Rectal smooth muscle tissue (tissue), 1 donor: ENCODE measurements at regions not wholly inside any gene's neighbourhood (a gene's known extent, or its start where the extent isn't known, plus 50 kb on each side); places are given as distances from the start of the nearest gene placed in this dataset.
"Not testable (repeated sequence)": the region's sequence is repeated elsewhere in the genome, so short reads cannot be mapped to it uniquely, and the experiment has no call there.

ENCODE experiments used
- H3K27ac ChIP-seq: one replicate; pipeline ENCODE4 v1.7.0; 2013; ENCODE audit warnings: low read depth, low read length, inconsistent platforms
- H3K27me3 ChIP-seq: one replicate; pipeline ENCODE4 v1.7.0; 2013; ENCODE audit warnings: low read length; ENCODE audit not compliant: control insufficient read depth, insufficient read depth
- H3K36me3 ChIP-seq: one replicate; pipeline ENCODE4 v1.7.0; 2013; ENCODE audit warnings: low read length; ENCODE audit not compliant: control insufficient read depth, insufficient read depth
- H3K4me1 ChIP-seq: one replicate; pipeline ENCODE4 v1.7.0; 2013; ENCODE audit warnings: low read length; ENCODE audit not compliant: control insufficient read depth, insufficient read depth
- H3K4me3 ChIP-seq: one replicate; pipeline ENCODE4 v1.7.0; 2013; ENCODE audit warnings: low read length
- H3K9ac ChIP-seq: one replicate; pipeline ENCODE4 v1.7.0; 2013; ENCODE audit warnings: low read length

DNA sequence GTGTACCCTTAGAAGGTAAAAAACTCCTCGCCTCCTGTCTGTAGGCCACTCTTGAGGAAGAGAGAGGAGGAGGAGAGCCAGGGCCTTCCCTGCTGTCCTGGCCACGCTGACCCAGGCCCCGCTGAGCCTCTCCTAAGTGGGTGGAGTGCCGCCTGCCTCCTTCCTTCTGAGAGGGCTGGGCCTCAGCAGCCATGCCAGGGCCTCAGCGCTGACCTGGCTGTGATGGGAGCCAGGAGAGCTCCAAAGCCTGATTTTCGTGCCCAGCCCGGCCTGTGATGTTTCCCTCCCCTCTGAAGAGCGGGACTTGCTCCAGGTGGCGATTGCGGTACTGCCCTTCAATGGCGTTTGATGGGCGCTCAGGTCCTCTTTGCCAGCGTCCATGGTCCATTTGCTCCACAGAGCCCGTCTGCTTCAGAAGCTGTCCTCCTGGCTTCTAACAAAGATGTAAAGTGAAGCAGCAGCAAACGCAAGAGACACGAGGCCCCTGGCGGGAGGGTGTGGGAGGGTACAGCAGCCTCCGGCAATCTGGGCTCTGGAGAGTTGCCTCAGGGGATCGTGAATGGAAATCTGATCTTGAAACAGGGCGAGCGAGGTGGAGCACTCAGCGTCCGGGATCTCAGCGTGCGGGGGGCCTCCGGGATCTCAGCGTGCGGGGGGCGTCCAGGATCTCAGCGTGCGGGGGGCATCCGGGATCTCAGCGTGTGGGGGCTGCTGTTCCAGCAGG is 93.5 kb downstream of the NPIPB11 start:
- Histone ChIP-seq H3K27ac (no peak overlapping the region), H3K27me3 (no peaks in the 10 kb centered on the region), H3K4me3 (no peak overlapping the region), H3K4me1 (no peaks in the 10 kb centered on the region), H3K36me3 (no peaks in the 10 kb centered on the region), H3K9ac (no peak overlapping the region)

DNA sequence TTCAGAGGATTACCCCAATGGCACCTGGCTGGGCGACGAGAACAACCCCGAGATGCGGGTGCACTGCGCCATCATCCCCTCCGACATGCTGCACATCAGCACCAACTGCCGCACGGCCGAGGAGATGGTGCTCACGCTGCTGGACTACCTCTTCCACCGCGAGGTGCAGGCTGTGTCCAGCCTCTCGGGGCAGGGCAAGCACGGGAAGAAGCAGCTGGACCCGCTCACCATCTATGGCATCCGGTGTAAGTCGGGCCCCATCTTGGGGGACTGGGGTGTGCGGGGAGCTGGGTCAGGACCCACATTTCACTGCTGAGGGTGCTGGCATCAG is 94.2 kb downstream of the NPIPB11 start:
- H3K9ac ChIP-seq, H3K36me3 ChIP-seq, H3K4me3 ChIP-seq, H3K27ac ChIP-seq, H3K4me1 ChIP-seq, H3K27me3 ChIP-seq: not testable (repeated sequence)

DNA sequence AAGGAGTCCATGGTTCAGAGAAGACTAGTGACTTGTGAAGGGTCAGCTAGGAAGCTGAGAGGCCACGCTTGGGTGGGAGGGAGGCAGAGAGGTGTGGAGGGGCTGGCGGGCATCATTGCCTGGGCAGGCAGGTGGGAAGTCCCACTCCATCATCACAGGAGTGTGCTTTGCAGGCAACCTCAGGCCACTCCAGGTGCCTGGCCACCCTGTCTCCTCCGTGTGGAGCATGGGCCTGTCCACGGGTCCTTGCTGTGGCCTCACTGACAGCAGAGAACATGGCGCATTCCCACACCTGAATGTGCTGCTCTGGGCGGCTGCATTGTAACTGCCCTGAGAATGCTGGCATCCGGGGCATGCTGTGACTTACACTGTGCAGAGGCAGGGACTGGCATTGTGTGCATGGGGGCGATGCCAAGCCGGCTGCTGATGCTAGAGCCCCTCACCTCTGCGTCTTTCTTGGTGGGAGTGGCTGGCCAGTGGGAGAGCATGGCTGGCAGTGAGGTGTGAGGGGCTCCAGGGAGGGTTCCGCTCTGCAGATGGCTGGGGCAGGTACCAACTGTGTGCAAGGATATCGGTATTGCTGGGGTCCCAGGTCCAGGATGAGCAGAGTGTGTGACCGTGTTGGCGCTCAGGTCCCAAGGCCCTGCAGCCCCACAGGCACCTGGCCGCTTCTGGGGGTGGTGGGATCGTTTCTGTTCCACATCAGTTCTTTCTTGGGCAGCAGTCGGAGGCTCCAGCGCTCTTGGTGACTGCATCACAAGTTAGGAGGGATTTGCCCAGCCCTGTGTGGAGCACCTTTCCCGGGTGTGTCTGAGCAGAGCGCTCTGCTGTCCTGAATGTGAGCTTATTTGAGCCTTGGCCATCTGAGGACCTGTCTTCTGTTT is 94.8 kb downstream of the NPIPB11 start:
- Histone ChIP-seq H3K36me3 (no peaks in the 10 kb centered on the region), H3K27ac (no peak overlapping the region), H3K9ac (no peak overlapping the region), H3K27me3 (no peaks in the 10 kb centered on the region), H3K4me1 (no peaks in the 10 kb centered on the region), H3K4me3 (no peak overlapping the region)

DNA sequence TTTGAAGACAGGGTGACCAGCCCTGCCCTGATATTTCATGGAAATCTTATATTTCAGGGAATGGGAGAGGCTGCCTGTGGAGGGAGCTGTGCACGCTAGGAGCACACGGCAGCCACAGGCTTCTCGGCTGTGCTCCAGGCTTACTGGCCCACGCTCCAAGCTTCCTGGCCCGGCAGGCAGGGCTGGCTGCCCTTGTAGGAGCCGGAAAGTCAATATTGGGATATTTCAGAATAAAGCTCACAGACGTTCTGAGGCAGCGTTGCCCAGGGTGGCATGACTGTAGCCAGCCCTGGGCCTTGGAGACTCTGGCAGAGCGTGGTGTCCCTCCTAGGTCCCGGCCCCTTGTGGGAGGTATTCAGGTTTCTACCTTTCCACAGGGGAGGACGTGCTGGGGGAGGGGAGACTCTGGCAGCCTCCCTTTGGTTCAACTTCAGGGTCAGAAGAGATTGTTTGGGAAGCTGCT is 95.6 kb downstream of the NPIPB11 start:
- Histone ChIP-seq H3K4me3 (no peak overlapping the region), H3K9ac (no peak overlapping the region), H3K36me3 (no peaks in the 10 kb centered on the region), H3K27ac (no peak overlapping the region), H3K4me1 (no peaks in the 10 kb centered on the region), H3K27me3 (no peaks in the 10 kb centered on the region)

DNA sequence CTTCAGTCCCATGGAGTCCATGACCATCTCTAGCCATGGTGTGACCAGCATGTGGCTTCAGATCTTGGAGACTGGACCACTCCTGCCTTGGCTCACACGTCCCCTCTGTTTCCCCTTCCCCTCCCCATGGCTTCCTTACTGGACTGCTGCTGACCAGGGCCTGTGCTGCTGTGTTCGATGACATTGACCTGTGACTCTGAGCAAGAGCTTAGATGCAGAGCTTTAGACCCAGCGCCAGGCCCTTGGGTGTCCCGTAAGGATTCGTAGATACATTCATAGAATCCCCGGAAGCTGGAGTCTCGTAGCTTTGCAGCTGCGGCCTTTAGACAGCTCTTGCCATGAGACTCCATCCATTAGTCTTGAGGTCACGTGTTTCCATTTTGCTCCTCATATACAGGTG is 96.3 kb downstream of the NPIPB11 start:
- H3K27me3 ChIP-seq, H3K27ac ChIP-seq, H3K4me3 ChIP-seq, H3K36me3 ChIP-seq, H3K4me1 ChIP-seq, H3K9ac ChIP-seq: not testable (repeated sequence)

DNA sequence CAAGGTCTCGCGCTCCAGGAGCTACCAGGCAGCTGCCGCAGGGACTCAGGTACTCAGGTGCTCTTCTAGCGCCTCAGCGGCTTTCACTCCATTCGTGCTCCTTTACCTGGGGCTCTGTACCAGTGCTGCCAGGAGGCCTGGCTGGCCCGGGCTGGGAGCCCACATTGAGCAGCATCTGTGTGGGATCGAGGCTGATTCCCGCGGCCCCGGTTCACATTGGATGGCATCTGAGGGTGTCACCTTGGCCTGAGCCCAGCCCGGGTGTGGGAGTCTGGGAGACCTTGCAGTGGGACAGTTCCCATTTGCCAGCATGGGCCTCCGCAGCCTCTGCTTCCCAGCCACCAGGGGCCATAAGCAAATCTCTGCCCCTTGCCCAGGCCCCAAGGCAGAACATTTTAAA is 96.9 kb downstream of the NPIPB11 start:
- not testable (repeated sequence) for H3K27ac ChIP-seq, H3K9ac ChIP-seq, H3K4me1 ChIP-seq, H3K36me3 ChIP-seq, H3K27me3 ChIP-seq, H3K4me3 ChIP-seq

DNA sequence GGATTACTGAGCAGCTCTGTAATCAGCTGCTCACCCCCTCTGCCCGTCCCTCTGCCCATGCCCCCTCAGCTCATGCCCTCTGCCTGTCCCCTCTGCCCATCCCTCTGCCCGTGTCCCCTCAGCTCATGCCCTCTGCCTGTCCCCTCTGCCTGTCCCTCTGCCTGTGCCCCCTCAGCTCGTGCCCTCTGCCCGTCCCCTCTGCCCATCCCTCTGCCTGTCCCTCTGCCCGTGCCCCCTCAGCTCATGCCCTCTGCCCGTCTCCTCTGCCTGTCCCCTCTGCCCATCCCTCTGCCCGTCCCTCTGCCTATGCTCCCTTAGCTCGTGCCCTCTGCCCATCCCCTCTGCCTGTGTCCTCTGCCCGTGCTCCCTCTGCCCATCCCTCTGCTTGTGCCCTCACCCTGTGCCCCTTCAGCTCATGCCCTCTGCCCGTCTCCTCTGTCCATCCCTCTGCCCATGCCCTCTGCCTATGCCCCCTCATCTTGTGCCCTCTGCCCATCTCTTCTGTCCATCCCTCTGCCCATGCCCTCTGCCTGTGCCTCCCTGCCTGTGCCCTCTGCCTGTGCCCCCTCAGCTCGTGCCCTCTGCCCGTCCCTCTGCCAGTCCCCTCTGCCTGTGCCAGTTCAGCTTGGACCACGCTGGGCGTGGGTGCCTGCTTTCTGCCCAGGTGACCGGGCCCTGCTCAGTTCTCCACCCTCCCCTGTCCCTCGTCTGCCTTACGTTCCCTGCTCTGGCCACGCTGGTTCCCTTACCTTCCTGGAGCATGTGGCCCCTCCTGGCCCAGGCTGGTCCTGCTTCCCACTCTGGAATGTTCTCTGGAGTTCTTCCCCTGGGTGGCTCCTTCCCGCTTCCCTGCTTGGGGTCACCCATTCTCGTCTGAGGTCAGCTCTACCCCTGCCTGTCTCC is 97.6 kb downstream of the NPIPB11 start:
- Histone ChIP-seq H3K36me3 (no peaks in the 10 kb centered on the region), H3K27me3 (no peaks in the 10 kb centered on the region), H3K9ac (no peak overlapping the region), H3K27ac (no peak overlapping the region), H3K4me1 (no peaks in the 10 kb centered on the region), H3K4me3 (no peak overlapping the region)

DNA sequence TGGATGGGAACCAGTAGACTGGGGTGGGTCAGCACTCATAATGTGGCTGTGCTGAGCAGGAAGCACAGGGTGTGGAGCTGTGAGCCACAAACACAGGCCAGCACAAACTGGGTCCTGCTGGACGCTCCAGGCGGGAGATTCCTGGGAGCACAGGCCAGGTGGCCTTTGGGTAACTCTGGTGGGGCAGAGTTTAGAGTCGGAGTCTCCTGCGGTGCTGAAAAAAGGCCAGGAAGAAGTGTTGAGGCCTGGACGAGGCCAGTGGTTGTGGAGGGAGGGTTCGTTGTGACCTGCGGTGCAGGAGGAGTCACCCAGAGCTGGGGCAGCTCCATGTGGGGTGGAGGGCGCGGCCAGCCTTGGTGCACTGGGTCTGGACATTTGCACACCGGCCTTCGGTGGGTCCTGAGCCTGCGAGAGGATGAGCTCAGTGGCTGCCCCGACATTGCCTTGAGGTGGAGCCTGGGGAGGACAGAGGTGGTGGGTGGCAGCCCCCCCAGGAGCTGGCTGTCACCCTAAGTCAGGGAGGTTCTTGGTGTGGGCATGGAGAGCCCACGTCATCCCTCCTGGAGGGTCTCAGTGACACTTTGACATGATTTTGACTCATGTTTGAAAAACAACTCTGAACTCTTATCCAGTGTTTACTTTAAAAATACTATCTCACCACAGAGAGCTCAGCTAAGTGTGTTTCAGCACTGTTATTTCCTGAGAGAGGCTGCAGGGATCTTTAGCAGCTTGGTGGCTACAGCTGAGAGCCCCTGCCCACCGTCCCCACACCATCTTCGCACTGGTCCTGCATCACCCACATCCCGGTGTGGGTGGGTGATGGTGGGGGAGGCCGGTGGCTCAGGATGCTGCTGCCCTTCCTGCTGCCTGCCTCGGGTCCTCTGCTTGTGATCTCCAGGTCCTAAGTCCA is 98.7 kb downstream of the NPIPB11 start:
- no peak overlapping the region for H3K27ac ChIP-seq
- no peak overlapping the region for H3K9ac ChIP-seq

DNA sequence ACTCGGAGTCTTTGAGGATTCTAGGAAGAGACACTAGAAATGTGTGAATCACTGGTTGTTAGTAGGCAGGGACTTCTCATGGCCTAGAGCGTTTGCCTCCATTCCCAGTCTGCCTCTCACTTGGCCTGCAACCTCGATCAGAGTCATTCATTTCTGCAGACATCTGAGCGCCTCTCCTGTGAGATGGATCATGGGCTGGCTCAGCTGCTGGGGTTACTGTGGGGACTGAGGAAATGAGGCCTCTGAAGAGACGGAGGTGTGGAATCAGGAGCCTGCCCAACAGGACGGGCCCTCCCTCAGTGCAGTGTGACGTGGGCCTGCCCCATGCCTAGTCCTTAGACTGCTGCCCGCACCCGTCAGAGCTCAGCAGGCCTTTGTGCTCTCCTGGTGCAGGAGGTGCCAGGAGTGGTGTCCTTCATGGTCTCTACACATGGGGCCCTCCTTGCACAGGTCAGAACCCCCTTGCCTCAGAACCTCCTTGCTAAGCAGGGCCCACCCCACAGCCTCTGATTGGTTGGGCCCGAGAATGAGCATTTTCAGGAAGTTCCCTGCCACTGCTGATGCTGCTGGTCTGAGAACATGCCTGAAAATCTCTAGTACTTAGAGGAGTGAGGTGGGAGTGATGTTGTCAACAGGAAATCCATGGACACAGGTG is 99.4 kb downstream of the NPIPB11 start:
- Histone ChIP-seq H3K36me3 (no peaks in the 10 kb centered on the region), H3K9ac (no peak overlapping the region), H3K4me1 (no peaks in the 10 kb centered on the region), H3K4me3 (no peak overlapping the region), H3K27ac (no peak overlapping the region), H3K27me3 (no peaks in the 10 kb centered on the region)

More for the DNA sequence above, 98.7 kb downstream of the NPIPB11 start:
- H3K27me3 ChIP-seq = no peaks in the 10 kb centered on the region
- no peaks in the 10 kb centered on the region for H3K36me3 ChIP-seq
- no peaks in the 10 kb centered on the region for H3K4me1 ChIP-seq
- H3K4me3 ChIP-seq = no peak overlapping the region

DNA sequence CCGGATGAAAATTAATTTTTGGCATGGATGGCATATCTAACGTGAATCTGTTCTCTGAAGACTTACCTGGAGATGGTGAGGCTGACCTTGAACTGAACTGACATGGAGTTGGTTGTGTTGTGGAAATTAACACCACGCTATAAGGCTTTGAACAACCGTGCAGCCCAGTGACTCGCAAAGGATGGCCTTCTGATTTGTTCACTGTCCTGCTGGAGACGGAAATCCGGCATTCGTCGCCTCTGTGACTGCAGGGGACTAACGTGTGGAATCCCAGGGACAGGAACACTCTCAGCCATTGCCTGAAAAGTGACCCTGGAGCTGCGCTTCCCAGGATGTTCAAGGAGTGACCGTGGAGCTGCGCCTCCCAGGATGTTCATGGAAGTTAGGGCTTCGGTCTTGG is 100.3 kb downstream of the NPIPB11 start:
- no peaks in the 10 kb centered on the region for H3K4me1 ChIP-seq

DNA sequence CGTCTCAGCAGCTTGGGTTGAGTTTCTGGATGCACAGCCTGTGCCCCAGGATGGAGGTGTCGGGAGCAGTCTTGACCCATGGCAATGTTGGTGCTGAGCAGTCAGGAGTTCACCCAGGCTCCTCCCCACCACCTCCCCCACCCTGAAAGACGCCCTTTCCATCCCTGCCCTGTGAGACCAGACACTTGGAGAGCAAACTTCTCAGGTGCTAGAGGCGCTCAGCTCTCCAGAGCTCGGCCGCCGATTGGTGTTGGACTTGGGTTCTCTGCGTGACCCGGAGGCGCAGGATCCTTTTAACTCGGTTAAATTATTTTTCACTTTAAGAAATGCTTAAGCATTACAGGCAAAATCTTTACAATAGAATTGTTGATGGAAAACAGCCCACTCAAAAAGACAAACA is 101.5 kb downstream of the NPIPB11 start:
- H3K4me1 ChIP-seq, H3K27ac ChIP-seq, H3K27me3 ChIP-seq, H3K4me3 ChIP-seq, H3K36me3 ChIP-seq, H3K9ac ChIP-seq: not testable (repeated sequence)

More for the DNA sequence above, 100.3 kb downstream of the NPIPB11 start:
- H3K9ac ChIP-seq = no peak overlapping the region
- H3K27me3 ChIP-seq = no peaks in the 10 kb centered on the region
- H3K36me3 ChIP-seq = no peaks in the 10 kb centered on the region
- no peak overlapping the region for H3K4me3 ChIP-seq
- no peak overlapping the region for H3K27ac ChIP-seq
